ENCODE measurements at regions not wholly inside any gene's neighbourhood (a gene's known extent, or its start where the extent isn't known, plus 50 kb on each side); places are given as distances from the start of the nearest gene placed in this dataset.
A peak's percentile ranks its signal among the peaks of the same experiment; 100 is the strongest.

DNA sequence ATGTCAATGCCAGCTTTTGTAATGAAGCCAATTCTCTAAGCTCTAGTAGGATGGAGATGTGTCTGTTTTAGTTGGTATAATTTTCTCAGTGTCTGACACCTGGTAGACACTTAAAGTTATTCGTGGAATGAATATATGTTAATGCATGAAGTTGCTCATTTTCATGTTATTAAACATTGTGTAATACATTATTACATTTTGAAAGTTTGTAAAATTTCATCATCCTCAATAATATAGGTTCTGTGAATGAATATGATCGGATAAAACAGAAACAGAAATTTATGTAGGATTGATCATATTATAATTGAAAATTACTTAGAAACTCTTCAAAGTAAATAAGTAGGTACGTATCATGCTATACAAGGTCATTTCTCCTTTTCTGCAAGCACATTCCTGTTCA, 625.3 kb downstream of the PLA2G4A start:
- no peak for DNase-seq

DNA sequence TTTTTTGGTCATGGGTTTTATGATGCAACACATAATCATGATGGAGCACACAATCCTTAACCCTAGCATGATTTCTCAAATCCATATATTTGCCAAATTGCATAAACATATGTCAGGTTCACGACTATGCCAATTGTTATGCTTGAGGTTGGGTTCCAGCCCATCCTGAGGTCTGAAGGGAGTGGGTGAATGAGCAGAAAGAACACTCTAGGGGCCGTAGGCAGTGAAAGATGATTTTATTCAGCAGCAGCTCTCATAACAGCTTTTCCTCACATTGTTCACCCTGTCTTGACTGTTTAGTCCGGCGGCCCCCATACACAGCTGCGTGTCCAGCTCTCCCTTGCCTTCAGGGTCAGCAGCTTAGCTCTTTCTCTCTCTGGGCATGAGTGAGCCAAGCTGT, 627.7 kb downstream of the PLA2G4A start:
- DNase-seq, result no peak

DNA sequence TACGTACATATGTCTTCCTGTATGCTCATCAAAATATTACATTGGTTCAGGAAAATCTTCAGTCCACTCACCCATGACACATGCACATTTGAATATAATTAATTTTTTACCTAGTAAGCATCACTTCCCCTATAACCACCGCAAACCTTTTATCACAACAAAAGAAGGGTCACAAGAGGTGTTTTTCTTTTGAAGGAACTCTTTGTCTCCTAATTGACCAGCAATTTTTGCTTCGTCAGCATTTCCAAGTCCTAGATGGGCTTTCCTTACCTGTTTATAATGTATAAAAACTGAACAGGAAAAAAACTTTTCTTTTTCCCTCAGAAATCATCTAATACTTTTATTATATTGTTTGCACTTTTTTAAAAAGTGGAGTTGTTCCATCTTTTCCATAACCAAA, 631.3 kb downstream of the PLA2G4A start:
- DNase-seq, result no peak

DNA sequence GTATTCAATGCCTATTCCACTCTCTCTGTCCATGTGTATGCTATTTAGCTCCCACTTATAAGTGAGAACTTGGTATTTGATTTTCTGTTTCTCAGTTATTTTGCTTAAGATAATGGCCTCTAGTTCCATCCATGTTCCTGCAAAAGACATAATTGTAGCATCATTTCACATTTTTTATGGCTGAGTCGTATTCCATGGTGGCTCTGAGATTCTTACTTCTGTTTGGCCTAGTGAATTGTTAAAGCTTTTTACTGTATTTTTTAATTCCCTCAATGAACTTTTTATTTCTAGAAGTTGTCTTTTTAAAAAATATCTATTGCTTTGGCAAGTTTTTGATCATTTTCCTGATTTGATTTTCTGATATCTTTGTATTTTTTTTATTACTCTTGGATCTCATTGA, 635.6 kb downstream of the PLA2G4A start:
- no peak for DNase-seq

DNA sequence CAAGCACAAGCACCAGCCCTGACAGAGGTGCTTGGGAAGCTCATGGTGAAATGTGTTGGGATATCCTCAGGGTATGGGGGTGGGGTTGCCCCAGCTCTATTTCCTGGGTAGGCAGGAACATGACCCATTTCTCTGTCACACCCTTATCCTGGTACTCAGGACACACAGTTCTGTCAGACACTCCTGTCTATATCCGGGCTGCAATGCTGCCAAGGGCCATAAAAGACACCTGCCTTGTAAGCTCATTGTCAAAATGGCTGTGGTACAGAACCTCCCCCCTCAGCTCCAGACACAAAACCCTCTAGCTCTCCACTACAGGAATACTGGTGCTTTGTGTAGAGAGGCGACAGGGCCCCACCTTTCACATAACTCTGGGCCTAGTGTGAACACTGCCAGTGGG, 636.7 kb downstream of the PLA2G4A start:
- no peak for DNase-seq

DNA sequence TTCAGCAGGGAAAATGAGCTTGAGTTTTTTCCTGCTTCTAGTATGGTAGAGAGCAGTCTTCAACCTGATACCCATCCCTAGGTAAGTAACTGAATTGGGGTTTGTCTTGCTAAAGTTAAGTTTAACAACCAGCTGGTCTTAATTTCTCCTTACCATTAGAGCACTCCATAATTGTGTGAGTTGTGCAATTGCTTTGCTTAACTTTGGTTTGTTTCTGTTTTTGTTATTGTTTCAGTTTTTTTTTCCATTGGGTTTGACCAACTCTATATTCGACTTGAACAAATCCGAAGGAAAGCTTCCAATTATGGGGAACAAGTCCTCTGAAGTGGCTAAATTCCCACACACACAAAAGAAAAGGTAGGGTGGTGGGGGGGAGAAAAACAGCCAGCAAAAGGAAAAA, 641.1 kb downstream of the PLA2G4A start:
- DNase-seq, result no peak

DNA sequence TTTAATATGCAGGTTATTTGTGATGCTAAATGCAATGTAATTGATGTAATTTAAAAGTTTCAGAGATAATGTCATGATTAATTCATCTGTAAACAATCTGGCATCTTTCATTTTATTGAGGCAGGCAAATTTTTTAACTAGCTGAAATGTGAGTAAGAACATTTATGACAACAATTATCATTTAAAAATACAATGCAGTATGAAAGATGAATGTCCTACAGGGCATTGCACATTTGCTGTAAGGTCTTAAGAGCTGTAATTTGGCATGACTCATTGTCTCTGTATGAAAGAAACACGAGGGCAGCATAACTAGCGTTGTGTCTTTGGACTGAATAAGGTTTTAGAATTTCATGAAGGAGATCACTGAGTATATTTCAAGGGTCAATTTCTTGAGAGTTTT, 642.8 kb downstream of the PLA2G4A start:
- no peak for DNase-seq

DNA sequence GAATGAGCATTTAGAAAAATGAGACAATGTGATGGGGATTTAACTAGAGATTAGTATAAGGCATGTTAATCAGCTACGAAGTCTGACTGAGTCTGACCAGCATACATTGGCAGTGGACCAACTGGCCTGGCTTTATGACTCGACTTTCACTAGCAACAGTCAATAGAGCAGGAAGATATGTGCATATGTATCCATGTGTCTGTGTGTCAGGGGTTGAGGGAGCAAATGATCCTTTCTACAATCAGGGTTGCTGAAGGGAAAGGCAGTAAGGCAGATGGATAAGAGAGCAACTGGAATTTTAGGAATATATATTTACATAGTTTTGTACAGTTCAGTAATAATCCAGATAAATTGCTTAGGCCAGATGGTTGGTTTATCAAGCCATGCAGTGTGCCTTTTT, 645.6 kb downstream of the PLA2G4A start:
- DNase-seq, result no peak

DNA sequence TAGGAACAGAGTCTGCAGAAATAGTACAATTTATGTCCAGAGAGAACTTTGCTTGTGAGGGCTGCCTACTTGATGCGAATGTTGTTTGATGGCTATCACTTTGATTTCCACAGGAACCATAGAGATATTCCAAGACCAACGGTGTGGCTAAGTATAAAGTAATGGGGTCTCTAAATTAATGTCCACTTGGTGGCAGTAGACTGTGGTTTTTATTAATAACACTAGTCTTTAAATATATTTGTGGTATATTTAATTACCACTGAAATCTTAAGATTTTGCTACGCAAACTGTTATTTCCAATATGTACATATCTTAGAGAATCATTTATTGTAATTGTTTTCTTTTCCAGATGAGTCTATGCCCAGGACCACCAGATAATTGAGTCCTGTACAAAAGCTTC, 647.9 kb downstream of the PLA2G4A start:
- DNase-seq, result no peak

DNA sequence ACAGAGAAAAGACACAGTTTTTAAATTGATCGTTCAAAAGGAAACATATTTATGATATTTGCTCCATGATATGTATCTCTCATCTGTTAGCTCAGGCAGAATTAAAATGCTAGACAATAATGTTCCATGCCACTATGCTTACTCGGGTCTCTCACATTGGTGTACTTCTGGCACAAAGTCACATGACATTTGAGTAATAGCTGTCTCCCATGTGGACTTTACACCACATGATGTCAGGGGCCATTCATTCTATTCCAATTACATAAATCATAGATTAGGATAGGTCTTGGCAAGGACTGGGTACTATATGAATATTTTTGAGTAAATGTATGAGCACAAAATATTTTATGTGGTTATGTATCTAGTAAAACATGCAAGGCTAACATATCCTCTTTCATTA, 648.4 kb downstream of the PLA2G4A start:
- DNase-seq, result no peak

DNA sequence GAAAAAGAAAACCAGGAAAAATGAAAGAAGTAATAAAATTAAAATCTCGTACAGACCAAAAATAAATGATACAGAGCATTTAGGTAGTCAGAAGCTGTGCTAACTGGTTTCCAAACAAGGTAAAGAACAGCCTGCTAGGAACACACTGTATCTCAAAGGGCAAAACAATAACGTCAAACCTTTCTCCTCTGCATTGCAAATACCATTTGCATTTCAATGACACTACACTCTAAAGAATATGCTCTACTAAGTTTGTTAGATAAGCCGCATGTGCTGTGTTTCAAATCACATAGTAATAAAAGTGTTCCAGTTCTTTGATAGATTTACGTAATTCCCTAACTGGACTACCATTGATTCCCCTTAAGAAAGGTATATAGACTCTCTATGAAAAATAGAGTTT, 648.8 kb downstream of the PLA2G4A start:
- no peak for DNase-seq

DNA sequence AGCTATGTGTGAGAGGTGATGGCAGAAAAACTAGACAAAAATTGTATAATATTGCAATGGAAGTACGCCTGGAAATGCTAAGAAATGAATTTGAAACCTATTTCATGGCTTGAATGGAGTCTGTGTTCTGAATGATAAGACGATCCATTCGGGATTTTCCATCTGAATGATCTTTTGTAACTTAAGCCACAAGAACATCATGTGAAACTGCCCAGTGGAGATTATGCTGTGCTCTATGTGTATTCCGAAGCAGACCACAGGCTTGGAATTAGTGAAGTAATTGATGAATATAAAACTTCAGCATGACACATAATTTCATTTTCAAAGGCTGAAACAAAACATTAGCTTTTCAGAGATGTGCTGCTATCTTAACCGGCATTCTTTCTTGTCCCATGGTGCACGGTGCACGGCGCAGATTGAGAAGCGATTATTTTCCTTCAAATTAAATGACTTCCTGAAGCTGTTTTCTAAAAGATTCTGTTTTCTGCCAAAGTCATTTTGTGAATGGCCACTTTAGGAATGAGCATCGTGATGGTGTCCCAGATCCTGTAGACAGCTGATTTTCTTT, 652.9 kb downstream of the PLA2G4A start:
- no peak for DNase-seq

DNA sequence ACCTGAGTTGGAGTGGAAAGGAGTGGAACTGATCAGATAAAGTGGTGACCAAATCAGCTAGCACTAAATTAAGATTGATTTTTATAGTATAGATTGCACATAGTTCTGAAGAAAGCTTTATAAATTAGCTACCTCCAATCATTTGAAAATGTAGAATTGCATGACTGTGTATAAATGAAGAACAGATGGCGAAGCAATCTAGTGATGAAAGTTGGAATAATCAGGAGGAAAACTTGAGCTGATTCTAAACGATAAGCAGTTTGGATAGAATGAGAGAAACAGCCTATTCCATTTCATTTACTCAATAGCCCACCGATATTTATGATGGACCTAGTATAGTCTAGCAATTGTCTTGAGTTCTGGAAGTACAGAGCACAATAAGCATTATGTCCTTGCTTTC, 661.5 kb downstream of the PLA2G4A start:
- DNase-seq, result no peak

DNA sequence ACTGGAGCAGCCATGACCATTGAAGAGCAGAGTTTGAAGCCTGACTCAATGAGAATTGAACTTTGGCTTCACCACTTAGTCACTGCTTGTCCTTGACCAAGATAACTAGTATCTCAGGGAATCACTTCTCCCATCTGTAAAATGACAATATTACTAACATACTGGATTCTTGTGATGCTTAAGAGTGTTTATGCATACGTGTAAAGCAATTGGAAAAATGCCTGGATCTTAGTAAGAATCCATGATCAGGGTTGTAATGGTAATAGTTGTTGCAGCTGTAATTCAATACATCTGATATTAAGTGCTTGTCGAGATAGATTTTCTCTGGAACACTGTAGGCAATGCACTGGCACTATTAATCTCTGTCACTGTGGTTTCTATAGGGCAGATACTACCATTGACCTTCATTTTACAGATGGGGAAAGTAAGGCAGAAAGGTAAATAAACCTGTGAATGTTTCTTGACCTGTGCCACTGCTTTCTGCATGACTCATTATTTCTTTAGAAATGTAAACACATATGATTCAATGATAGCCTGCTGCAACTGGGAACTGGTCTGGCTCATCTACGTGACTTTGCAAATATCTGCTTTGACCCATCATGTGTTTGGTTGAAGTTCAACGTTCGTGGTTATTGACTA, 662.5 kb downstream of the PLA2G4A start:
- no peak for DNase-seq

DNA sequence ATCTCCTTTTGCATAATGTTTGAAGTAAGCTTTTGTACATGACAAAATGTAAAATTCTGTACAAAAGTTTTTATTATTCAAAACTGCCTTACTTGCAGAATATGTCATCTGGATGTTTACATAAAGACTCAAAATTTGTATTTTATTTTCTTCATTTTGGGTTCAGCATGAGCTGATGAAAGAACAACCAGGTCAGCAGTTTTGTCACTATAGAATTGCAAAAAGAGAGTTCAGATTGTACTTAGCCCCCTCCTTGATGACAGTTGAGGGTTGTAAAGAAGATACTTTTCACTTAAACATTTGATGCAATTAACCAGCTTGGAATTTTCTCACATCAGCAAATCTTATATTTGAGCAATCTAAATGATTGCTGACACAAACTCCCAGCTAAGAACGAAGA, 669.3 kb downstream of the PLA2G4A start:
- no peak for DNase-seq

DNA sequence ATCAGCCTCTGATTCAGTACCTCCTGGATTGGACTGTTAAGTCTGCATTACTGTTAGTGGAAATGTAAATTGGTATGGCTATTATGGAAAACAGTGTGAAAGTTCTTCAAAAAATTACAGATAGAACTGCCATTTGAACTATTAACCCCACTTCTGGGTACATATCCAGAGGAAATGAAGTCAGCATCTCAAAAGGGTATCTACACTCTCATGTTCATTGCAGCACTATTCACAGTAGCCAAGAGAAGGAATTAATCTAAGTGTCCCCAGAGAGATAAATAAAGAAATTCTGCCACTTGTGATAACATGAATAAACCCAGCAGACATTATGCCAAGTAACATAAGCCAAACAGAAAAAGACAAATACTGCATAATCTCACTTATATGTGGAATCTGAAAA, 676.0 kb downstream of the PLA2G4A start:
- DNase-seq, result no peak

DNA sequence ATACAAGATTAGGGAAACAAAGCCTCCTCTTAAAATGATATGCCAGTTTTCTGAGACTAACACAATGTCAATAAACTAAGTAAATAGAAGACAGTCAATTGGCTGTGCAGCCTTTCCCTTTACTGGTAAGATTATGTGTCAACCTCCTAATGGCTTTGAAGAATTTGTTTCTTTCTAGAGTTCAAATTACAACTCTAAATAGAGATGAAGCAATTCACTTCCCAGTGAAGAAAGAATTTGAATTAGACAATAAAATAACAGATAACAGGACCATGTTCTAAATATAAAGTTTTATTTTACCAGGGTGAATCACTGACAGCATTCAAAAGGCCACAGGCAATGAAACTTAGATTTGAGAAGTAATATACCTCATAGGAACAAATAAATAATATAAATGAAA, 680.3 kb downstream of the PLA2G4A start:
- DNase-seq, result peak; percentile 72

DNA sequence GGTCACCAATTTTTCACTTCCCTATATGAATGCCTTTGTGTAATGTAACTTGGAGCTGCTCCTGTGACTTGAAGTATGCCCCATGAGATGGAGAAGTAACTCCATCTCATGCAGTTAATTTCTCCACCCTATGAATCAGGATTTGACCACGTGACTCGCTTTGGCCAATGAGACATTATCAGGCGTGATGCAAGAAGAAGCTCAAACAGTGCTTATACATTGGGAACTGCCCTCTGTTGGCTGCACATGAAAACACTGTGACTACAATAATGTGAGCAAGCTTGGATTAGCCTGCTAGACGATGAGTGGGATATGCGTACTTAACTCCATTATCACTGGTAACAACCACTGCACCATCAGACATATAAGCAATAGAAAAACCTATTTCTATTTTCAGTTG, 684.4 kb downstream of the PLA2G4A start:
- no peak for DNase-seq

DNA sequence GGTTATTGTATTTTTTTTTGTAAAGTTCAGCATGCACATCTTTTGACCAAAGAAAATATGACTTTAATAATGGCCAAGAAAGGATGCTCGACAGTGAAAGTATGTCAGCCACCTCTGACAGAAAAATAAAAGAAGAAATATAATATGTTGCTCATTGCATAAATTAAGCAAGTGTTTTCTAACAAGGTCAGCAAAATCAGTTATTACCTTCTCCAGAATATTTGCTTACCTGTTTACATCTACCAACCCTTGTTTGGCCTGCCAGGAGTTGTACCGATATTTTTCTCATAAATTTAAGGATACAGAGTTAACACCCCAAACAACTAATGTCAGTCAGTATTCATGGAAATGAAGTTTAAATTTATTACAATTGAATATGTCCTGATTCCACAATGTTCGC, 685.4 kb downstream of the PLA2G4A start:
- no peak for DNase-seq

DNA sequence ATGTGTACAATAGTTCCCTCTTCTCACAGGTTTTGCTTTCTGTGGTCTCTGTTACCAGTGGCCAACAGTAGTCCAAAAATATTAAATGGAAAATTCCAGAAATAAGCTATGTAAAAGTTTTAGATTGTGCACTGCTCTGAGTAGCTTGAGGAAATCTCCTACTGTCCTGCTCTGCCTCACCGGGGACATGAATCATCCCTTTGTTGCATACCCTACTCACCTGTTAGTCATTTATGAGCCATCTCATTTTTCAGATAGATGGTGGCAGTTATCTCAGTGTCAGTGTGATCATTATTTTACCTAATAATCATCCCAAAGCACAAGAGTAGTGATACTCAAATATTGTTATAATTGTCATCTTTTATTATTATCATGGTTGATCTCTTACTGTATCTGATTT, 688.1 kb downstream of the PLA2G4A start:
- no peak for DNase-seq

DNA sequence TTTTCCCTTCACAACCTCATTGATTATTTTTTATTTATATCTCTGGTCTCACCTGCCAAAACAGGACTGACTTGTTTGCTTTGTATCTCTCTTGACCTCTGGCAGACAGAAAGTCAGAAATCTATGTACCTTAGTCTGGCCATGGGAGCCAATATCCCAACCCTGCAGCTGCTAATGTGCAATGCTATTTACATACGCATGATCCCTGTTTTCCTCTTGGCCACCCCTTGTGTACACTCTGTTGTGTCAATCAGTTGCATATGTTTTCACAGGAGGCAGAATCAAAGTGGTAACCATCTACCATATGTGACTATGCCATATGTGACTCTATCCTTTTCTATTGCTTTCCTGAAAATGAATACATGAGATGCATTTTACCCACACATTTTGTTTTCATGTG, 688.8 kb downstream of the PLA2G4A start:
- DNase-seq, result no peak

DNA sequence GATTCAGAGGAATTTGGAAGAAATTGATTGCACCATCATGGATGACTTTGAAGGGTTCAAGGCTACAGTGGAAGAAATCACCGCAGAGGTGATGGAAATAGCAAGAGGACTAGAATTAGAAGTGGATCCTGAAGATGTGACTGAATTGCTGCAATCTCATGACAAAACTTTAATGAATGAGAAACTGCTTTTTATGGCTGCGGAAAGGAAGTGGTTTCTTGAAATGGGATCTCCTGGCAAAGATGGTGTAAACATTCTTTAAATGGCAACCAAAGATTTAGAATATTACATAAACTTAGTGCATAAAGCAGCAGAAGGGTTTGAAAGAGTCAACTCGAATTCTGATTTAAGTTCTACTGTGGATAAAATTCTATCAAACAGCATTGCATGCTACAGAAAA, 698.6 kb downstream of the PLA2G4A start:
- no peak for DNase-seq

DNA sequence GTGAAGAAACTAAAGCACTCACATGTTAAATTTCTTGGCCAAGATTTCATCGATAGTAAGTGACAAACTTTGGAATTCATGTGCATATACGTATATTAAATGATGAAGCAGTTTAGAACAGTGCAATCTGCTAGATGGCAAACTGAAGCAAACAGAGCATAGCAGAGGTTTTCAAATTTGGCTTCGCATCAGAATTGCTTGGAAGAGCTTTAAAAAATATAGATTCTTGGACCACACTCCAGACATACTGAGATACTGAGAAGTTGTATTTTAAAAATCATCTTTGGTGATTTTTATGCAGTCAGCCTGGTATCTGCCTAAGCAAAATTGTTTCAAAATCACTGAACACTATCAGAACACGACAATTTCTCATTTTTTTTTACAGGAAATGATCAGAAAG, 709.2 kb downstream of the PLA2G4A start:
- DNase-seq, result no peak

DNA sequence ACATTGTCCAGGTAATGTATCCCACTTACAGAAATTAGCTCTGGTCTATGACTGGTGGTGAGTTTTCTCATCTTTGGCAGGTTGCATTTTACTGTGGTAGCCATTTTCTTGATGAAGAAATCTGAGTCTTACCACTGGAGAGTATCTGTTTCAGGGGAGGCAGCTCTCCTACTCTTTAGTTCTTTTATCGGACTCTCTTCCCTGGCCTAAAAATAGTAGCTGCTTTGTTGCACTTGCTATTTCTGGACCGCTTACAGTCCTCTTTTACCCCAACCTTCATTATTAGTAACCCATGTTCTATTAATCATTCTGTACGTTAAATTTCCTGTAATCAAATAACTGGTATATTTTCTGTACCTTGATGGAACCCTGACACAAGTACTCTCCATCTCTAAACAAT, 720.8 kb downstream of the PLA2G4A start:
- no peak for DNase-seq

DNA sequence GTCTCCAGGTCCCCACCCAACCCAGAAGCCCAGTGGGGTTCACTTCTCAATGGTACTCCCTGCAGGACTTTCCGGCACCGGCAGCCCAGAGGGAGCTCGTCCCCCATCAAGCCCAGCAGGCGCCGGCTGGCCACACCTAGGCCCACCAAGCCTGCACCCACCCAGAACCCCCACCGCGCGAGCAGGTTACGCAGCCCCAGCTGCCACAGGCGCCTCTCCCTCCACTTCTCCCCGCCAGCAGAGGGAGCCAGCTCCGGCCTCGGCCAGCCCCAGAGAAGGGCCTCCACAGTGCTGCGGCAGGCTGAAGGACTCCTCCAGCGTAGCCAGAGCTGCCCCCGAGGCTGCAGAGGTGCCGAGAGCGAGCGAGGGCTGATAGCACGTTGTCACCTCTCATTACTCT, 722.3 kb downstream of the PLA2G4A start:
- DNase-seq, result no peak

DNA sequence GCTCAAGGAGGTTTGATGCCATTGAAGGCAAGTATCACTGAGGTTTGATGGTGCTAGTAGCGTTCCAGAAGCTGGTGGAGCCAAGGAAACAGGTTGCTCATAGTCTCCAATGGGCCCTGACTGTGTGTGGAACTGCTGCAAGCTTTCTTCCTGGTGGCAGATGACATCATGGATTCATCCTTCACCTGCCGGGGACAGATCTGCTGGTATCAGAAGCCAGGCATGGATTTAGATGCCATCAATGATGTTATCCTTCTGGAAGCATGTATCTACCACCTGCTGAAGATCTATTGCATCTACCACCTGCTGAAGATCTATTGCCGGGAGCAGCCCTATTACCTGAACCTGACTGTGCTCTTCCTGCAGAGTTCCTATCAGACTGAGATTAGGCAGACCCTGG, 734.4 kb downstream of the PLA2G4A start:
- no peak for DNase-seq

All from NCI-H187 treated with DMSO at 0.1 percent for 48 hours (cell line).